Hematopoietic multipotent progenitor cell (in vitro differentiated cells): ENCODE measurements at regions not wholly inside any gene's neighbourhood (a gene's known extent, or its start where the extent isn't known, plus 50 kb on each side); places are given as distances from the start of the nearest gene placed in this dataset.

ENCODE experiments used
- DNase-seq, 3 donors: peaks; one replicate each; pipeline ENCODE4 v3.0.0-alpha.2; 2011 to 2015; ENCODE audit warnings: low read depth in 2 of 3, low spot score in 2 of 3

DNA sequence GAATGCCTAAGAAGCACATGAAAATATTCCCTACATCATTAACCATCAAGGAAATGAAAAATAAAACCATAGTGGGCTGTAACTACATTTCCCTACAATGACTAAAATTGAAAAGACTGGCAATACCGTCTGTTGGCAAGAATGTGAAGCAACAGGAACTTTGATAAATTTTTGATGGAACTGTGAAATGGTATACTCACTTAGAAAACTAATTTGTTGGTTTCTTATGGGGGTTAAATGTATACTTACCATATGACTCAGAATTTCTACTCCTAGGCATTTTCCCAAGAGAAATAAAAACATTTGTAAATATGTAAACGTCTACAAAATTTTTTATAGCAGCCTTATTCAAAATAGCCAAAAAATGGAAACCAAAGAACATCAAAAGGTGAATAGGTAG is 121.4 kb upstream of the PLEKHA5 start:
- no peak for DNase-seq

GRCh38 chr12:19010087-19010486 is 119.4 kb upstream of the PLEKHA5 start:
- DNase-seq: no peak

DNA sequence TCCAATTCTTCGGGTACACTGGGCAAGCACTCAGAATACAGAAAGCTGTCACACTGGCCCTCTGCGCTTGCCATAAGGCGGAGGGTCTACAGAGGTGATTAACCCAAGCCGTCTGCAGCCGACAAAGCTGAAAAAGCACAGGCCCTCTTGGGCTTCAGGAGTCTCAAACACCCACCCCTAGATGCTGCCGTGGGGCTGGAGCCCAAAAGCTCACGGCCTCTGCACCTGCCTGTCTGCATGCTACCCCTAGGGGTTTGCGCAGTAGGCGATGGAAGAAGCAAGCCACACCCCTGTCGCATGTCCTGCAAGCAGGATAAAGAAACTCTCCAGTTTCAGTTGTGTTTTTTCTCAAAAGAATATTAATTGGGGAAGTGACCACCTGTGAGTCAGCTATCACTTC is 118.8 kb upstream of the PLEKHA5 start:
- no peak for DNase-seq

DNA sequence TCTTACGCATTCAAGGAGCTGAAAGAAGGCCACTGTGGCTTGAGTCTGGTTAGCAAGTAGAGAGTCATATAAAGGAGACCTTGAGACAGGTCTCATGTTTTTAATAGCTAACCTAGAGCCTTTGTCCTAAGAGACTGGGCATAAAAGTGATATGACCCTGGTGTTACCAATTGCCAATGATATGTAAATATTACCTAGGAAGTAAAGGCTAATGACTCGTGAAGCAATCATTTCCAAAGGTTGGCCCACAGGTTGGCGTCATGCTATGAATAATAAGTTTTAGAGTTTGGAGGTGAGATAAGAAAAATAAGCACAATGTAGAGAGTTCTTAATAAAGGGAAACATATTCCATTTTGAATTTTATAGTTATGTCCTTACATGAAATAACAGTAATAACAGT is 116.6 kb upstream of the PLEKHA5 start:
- DNase-seq: no peak

DNA sequence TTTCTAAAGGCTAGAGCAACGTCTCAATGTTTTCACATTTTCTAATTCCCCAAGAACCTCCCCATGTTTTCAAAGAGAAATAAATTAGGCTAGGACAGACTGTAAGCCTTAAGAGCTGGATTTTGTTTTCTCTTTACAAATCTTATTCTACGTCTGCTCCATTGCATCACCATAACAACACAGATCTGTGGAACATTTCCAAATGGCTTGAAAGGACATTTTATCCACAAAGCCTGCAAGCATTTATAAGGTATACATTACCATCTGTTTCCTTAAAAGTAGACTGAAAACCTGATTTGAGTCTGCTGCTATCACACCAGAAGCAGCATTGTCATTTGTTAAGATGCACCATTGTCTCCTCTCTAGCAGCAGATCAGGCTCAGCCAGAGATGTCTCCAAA is 115.3 kb upstream of the PLEKHA5 start:
- no peak for DNase-seq

GRCh38 chr12:19015285-19015684 is 114.2 kb upstream of the PLEKHA5 start:
- no peak for DNase-seq

DNA sequence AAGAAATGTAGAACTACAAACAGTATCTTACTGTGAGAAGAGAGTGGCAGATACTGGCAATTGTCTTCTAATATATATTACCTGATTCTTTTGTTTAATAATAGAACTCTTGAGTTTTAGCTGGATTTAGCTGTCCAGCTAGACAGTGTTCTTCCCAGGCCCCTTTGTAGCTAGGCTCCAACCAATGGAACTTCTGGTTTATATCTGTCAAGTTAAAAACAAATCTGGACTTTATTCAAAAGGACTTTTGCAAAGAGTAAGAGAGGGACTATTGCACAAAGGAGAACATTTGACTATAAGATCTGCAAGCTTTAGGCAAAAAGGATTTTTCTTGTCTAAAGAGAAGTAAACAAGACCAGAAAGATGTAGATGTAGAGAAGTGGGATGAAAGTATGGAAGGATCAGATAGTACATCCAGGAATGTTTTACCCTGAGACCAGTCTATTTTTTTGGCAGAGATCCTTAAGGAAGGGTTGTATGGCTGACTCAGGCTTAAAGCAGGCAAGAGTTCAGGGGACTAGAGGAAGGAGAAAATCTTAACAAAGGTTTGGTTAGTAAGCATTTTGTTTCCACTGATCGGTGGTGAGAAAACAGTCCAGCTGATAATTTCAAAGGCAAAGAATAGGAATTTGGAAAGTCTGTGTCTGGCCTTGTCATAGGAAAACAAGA is 111.1 kb upstream of the PLEKHA5 start:
- no peak for DNase-seq

DNA sequence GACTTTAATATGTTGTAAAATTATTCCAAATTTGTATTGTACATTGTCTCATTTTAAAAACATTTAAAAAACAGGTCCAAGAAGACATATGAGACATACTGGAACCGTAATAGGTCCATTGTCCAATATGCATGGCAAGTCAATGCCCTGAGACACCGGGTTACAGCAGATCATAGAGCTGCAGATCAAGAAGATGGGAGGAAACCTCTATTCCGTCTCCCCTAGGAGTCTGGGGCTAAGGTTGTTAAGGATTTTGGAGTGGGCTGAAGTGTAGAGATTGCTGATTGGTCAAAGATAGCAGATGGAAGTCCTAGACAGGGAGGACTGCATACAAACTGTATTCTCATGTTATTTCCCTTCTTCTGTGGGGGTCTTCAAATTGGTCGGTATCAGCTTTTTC is 108.3 kb upstream of the PLEKHA5 start:
- DNase-seq: no peak

DNA sequence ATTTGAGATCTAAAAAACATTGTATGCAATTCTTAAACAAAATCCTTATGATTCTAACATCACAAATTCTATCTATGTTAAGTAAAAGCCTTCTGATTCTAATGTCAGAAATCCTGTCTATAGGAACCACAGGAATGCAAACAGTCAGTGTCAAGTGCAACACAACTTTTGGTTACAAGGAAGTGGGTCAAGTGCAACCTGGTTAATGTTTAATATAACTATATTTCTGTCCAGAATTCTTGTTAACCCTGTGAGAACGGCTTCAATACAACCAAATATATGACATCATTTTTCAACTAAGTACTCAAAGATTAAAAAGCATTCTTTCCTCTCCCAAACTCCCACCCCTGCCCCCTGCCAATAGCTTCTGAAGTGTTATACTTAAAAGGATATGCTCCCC is 107.9 kb upstream of the PLEKHA5 start:
- no peak for DNase-seq

DNA sequence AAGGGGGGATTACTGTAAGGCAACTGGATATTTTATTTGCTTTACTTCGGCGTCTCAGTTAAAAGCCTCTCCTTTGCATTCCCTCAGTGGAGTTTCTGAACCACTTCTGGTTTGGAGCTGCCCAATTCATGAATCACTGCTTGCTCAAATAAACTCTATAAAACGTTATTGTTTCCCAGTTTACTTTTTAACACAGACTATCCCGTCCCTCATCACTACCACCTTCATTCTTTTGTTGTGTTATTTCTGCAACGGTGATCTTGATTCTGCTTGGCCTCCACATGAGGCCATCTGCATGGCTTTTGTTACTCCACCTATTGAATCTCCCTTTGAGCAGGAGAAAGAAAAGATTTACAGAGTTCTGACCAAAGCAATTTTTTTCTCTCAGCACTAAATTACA is 104.0 kb upstream of the PLEKHA5 start:
- no peak for DNase-seq

DNA sequence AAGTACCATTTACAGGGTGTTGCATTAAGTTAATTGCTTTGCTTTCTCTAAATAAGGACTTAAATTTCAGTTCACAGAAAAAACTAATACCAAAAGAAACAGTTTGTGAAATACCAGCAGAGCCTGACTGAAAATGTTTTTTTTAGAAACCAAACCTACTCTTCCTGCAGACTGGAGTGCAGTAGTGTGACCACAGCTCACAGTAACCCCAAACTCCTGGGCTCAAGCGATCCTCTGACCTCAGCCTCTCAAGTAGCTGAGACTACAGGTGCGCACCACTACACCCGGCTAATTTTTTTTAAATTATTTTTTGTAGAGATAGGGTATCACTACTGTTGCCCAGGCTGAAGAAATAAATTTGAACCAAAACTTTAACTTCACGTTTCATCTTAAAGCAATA is 103.5 kb upstream of the PLEKHA5 start:
- no peak for DNase-seq

- DNase-seq: no peak
Observed at GRCh38 chr12:19026614-19027488, 102.7 kb upstream of the PLEKHA5 start.

- DNase-seq: no peak
Observed at GRCh38 chr12:19030180-19030579, 99.4 kb upstream of the PLEKHA5 start.

GRCh38 chr12:19030603-19031002 is 98.9 kb upstream of the PLEKHA5 start:
- no peak for DNase-seq

DNA sequence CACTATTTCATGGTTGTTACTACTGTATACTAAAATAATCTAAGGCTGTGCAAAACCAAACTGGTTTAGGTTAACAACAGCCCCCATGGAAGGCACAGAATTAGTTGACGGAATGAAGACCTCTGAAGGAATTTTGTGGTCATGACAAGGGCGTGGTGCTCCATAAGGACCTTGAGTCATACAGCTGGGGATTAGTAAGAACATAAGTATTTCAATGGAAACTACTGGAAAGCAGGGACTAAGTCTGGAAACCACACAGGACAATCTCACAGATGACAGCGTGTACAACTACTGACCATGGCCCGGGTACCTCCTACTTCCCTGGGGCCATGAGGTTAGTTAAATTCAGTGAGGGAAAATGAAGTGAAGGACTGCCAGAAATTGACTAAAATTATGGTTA is 98.5 kb upstream of the PLEKHA5 start:
- DNase-seq: no peak

- DNase-seq: no peak
Observed at GRCh38 chr12:19032826-19033225, 96.7 kb upstream of the PLEKHA5 start.

- DNase-seq: no peak
Observed at GRCh38 chr12:19033244-19033643, 96.3 kb upstream of the PLEKHA5 start.

- no peak for DNase-seq
Observed at GRCh38 chr12:19034937-19035336, 94.6 kb upstream of the PLEKHA5 start.

DNA sequence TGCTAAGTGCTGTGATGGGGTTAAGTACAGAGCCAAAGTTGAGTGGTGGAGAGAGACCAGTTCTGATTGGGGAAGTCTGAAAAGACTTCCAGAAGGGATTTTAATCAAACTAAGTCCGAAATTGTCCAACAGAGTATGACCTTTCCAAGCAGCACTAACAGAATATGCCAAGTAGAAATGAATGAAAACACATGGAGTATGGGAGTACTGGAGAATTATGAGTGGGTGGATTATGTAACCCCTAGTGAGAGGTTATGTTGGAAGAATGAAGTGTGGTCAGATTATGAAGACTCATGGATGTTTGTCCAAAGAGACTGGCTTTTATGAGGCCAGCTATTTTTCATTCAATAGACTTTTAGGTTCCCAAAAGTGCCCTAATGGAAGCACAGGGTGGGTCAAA is 94.0 kb upstream of the PLEKHA5 start:
- DNase-seq: no peak

- no peak for DNase-seq
Observed at GRCh38 chr12:19036673-19037357, 92.7 kb upstream of the PLEKHA5 start.

GRCh38 chr12:19038209-19038608 is 91.3 kb upstream of the PLEKHA5 start:
- no peak for DNase-seq

GRCh38 chr12:19039515-19039914 is 90.0 kb upstream of the PLEKHA5 start:
- no peak for DNase-seq
